T-helper 2 cell treated with Interferon-gamma antibody and Interleukin-4, amounts not matched to agents 100 ng/mL and 5 ng/mL, for 36 hours (primary cell): ENCODE measurements at regions not wholly inside any gene's neighbourhood (a gene's known extent, or its start where the extent isn't known, plus 50 kb on each side); places are given as distances from the start of the nearest gene placed in this dataset.

Experiments
- intact Hi-C: fragments of 100-400 bp; cut with micrococcal nuclease; formaldehyde crosslinking; loops from one replicate; pipeline ENCODE4 v1.15.1; 2023

DNA sequence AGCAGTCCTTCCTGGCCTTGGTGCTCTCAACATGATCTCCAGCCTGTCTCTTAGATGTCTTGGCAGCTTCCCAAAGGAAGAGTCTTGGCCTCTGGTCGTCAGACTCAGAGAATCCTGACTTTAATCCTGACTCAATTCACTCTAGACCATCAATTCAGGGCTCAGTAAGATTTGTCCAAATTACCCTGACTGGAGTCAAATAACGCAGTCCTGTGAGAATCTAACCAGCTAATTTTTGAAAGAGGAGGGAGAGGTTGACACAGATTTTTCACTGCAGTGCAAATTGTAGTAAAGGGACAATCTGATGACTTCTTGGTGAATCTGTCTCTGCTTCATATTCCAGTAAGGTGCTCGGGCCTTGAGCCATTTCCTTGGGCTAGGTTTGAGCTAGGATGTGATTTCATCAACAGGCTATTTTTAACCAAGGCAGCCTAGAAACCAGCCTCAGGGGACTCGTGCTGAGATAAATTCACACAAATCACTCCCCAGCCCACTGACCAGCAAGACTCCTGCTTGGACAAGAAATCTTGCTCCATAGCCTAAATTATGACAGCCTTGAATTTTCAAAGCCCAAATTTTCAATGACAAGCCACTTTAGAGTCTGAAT, 257.4 kb downstream of the ENC1 start:
- intact Hi-C loops: no loop called here

DNA sequence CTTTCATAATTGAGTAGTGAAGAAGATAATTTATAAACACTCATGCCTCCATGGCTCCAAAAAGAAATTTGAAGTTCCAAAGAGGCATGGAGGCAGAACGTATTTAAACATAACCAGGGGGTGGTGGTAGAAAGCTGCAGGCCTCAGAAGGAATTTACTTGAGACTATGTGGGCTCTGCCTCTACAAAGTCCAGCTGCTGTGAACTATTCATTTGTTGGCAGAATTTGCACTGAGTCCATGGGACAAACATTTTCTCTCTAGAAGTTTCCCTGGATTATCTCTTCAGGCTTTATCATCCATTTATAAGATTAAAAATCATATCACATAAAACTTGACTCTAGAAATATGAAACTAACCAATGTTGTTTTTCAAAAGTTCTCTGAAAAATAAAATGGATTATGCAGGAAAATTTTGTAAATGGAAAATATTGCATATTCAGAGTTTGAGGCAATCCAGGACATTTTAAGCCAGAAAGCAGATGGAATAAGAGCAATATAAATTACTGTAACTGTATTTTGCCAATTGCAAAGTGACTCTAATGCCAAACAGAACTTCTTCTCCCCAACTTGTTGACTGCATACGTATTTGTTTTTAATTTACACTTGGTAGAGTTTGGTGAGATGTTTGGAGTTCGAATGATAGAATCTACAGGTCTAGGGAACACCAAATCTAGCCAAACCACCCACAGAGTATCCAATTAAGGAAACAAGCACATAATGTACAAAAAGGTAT, 258.2 kb downstream of the ENC1 start:
- intact Hi-C loops: no loop called here

DNA sequence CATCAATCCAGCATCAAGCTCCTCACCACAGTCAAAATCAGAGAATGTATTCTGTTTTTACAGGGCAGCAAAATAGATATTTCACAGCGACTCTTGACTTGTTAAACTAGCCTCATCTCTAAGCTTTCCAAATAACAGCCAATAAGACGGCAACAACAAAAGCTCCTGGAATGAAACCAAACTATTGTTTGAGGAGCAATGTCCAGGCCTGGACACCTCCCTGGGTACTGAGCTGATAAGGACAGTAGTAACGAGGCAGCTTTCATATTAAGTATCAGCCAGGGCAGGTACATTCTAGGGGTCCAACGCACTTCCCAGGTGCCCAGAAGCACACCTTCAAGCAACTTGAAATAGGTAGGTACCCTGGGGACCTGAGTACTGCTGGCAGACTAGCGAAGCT, 260.3 kb downstream of the ENC1 start:
- intact Hi-C loops: no loop called here

DNA sequence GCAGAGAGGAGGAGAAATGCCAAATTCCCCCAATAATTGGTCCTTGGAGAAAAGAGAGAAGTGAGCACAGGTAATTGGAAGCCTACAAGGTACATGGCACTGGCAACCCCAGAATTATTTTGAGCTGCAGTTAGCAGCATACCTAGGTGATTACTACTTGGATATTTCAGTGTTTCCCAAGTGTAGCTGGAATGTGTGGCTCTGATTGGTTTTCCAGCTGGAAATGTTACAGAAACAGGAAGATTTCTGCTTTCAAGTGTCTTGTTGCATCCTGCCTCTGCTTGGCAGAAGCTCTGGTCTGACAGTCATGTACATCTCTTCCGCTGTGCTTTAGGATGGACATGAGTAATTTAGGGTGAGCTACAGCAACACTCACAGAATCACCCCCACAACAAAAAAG, 262.1 kb downstream of the ENC1 start:
- intact Hi-C loops: no loop called here

DNA sequence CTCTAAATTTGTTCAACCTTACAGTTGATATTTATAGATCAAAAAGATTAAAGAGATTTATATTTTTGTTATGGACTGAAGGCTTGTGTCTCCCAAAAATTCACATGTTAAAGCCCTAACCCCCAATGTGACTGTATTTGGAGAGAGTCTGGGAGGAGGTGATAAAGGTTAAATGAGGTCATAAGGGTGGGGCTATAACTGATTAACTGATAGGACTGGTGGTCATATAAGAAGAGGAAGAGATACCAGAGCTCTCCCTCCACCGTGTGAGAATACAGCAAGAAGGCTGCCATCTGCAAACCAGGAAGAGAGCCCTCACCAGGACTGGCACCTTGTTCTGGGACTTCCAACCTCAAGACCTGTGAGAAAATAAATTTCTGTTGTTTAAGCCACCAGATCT, 264.3 kb downstream of the ENC1 start:
- intact Hi-C loops: no loop called here

DNA sequence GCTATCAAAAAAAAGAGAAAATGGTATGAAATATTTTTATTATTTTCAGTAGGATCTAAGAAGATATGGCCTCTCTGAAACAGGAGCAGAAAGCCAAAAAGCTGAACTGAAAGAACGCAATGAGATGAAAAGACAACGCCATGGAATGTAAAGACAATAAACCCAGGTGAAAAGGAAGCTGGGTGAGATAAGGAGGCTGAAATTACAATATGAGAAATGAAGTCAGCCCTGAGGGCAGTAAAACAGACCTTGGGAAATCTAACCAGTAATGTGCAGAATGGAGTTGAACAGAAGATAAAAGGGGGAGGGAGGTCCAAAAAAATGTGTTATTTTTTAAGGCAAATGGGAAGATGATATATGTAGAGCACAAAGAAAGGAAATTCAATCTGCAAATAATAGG, 265.3 kb downstream of the ENC1 start:
- intact Hi-C loops: no loop called here

DNA sequence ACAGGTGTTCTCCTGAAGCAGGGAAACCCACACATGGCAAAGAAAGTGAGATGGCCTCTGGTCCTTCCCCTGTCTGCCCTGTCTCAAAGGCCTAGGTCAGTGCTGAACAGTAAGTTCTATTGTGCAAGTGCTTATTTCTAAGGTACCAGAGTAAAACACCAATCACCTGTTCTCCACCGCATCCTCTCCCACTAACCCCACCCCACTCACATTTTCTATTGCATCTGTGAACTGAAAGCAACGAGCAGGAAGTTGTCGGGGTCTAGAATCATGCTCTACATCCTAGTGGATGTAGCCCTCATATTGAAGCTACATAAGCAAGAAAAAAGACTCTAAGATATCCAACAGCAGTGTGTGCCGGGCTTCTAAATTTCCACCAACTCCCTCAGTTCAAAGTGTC, 265.9 kb downstream of the ENC1 start:
- intact Hi-C loops: no loop called here

DNA sequence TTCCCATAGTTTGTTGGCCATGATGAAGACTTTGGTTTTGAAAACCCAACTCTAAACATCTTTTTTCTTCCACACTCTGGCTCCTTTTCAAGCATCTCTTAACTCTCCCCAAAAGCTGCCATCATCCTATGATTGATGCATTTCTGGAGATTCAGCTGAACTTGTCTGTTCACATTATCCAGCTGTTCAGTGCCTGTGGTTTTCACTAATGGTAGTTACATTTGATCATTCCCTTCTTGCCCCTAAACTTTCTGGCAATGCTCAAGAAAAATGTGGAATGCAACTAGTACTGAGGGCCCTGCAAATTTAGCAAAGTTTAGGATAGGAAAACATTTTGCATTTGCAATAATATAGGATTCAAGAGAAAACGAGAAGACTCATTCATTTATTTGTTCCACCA, 267.5 kb downstream of the ENC1 start:
- intact Hi-C loops: no loop called here

DNA sequence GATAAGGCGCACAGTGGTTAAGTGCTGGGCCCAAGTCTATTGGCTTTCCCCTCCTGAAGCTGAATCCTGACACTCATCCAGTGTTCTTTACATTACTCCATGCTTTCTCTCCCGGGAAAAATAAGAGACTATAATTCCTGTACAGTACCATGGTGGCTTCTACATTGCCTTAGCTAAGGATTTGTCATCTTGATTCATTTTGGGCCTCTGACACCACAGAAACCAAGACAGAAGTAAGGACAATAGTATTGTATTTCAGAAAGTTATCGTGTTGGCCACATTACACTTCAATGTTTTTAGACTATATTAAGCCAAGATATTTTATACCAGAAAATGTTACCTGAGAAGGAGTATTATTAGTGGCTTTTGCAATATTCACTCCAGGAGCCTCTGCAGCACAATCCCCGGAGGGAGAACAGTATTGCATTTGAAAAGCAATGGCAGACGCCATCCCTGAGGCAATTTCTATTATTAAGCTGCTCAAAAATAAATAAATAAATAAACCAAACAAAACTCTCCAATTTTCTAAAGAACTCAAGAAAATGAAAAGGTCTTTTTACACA, 267.9 kb downstream of the ENC1 start:
- intact Hi-C loops: no loop called here

DNA sequence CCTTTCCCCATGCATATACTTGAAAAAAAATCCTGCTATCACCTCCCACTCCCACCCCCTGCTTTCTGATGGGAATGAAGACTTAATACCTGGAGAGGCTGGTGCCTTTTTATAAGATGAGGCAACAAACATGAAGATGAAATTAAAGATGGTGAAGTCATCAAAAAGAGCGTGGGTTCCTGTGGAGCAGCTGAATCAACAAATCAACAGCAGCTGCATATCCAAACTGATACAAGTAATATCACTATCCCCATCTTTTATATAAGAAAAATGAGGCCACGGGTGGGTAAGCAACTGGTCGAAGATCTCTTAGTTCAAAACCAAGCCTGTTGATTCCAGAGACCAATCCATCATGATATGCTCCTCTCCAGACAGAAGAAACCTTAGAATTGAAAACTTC, 268.5 kb downstream of the ENC1 start:
- intact Hi-C loops: no loop called here

DNA sequence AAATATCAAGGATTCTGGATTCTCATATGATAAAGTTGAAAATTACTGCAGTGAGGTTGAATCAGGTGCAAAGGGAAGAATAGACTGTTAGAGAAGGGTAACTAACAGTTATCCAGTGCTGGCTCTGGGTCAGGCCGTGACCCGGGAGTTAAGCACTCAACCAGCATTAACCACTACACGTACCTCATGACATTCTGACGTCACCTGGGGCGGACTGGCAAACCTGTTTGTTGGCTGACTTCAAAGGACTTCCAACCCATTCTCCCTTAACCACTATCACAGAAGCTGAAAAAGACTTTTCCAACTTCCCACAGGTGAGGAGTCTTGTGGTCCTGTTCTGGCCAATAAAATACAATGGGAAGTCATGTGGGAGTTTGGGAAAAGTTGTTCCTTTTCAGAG, 268.9 kb downstream of the ENC1 start:
- intact Hi-C loops: no loop called here

DNA sequence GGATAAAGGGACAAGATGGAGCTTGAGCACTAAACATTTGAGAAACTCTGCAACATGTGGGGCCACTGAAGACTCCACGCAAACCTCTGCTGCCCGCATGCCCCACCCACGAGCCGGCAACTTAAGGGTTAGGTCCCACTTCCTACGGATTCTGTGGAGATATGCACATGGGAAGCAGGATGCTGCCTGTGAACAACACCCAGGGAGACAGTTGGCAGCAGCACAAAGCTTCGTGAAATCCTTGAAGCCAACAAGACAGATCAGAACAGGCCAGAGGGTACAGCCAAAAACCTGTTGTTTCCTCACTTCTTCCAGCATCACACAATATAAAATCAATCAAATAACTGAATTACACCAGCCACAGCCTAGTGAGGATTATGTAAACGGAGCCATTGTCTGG, 270.4 kb downstream of the ENC1 start:
- intact Hi-C loops: no loop called here

DNA sequence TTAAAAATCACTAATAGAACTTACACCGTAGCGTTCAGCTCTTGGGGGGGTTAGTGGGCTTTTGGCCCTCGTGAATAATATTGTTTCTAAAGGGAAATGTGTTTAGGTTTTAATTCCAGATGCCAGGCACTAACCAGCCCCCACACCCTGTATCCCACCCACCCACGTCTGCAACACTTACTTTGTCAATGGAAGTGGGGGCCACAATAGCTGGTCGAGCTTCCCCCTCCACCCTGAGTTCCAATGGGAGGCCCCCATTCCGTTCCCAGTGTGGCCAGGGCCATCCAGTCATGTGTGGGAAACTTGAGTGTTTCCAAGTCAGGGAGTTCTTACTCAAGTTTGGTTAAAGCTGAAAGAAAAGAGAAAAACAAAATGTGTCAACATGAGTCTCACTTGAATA, 271.4 kb downstream of the ENC1 start:
- intact Hi-C loops: no loop called here

DNA sequence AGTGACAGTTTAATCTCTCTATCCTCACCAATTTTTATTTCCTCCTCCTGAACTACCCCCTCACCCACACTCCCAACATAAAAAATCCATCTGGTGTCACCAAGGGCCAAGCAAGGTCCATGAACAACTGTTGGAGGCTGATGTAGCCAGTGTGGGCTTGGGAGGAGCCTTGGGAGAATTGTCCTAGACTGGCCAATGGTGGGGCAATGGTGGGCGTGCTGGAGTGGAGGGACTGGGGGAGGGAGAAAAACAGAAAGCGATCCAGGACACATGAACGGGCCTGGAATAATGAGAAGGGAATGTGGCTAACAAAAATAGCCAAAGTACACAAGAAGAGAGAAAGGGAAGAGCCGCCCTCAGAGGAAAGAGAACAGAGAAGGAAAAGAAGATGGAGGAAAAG, 272.6 kb downstream of the ENC1 start:
- intact Hi-C loops: no loop called here

DNA sequence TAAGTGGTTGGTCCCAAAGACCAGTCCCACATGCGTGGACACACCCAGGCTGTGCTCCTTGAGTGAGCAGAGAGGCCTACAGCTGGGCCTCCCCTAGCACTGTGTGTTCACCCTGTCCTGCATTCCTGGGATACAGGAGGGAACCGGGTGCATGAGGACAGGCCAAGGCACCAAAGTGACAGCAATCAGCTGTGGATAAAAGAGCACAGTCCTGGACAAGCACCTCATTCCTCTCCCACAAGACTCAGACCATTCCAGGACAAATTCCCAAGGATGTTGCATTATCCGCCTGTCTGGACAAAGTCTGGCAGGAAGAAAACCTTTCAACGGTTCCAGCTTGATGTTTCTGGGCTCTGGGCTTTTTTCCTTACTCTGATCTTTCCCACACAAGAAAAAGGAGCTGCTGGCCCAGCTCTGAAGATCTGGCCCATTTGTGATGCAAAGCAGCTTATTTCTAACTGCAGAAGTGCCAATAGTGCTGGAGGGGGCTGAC, 273.2 kb downstream of the ENC1 start:
- intact Hi-C loops: no loop called here

DNA sequence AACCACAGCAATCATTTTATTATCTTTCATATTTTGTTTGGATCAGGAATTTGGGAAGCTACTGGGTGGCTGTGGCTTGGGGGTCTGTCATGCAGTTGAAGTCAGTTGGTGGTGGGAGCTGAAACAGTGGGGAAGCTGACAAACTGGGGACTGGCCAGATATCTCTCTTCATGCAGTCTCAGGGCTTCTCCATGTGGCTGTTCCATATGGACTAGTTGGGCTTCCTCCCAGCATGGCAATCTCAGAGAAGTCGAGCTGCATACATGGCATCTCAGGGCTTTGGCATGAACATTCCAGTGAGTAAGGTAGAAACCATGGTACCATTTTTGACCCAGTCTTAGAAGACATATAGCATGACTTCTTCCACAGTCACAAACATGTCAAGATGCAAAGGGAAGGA, 274.8 kb downstream of the ENC1 start:
- intact Hi-C loops: no loop called here

DNA sequence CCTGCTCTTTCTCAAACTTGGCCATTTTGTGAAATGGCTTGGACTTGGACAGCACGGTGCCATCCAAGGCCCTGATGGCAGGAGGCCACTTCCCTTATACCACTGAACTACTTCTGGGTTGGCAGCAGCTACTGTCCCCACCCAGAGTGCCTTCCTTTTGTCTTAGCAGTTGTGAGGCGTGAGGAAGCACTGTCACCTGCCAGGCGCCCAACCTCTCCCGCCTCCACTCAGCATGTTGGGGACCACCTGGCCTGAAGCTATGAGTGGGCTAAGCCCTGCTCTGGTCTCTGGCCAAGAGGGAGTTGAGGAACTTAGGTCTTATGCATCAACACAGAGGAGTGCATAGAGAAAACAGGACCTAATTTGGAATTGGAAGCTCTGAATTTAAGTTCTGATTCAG, 276.0 kb downstream of the ENC1 start:
- intact Hi-C loops: no loop called here

DNA sequence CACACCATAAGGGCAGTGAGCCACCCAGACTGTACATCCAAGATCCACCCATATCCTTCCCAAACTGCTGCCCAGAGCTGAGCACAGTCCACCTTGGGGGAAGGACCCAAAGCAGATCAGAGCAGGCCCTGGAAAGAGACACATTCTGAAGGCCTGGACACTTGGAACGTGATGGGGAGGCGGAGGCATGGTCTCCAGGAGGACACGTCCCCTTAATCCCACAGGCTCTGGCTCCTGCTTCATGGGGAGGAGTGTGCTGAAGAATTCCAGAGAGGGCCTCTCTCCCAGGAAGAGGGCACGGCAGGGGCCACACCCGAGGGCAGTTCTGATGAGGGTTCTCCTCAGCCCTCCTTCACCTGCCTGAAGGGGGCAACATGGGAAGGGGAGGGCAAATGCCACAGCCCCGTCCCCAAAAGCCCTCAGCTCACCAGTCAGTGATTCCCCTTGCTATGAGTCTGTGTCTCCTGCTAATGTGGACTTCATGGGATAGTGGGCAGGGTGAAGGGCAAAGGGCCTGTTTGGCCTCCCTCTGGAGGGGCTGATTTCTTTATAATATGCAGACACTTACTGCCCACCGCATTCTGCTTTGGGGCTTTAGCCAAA, 276.8 kb downstream of the ENC1 start:
- intact Hi-C loops: no loop called here

DNA sequence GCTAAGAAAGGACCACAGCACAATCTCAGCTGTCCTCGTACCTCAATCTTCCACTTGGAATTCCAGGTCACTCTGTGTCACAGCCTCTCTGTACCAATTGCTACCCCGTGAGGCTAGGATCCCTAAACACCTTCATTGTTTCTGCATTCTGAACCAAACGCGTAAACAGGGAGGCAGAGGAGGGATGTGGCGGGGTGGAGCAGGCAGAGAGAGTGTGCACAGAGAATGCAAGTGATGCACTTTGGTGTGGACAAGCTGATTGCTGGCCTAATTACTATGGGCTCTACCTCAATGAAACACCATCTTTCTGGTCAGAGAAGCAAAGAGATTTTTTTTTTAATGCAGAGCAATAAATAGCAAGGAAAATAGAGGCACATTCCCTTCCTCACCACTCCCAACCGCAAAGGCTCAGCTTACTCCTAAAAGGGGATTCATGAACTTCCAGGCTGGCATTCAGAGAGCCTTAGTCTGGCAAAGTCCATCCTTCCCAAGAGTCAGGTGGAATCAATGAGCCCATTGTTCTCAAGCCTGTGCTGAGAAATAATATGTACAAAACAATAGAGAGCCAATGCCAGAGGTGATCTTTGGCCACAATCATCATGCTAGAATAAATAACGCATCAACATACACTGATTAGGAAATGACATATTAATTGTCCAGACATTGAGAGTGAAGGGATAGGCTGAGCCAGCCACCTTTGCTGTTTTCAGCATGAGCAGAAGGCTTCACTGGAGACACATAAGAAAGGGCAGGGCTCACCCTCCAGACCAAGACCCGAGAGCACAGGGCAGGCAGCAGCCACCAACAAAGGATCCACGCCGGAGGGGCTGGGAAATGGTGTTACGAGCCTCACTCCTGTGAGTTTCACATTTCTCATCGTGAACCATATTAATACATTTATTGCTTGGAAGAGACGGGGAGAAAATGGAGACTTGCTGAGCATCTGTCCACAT, 278.8 kb downstream of the ENC1 start:
- intact Hi-C loops: no loop called here

DNA sequence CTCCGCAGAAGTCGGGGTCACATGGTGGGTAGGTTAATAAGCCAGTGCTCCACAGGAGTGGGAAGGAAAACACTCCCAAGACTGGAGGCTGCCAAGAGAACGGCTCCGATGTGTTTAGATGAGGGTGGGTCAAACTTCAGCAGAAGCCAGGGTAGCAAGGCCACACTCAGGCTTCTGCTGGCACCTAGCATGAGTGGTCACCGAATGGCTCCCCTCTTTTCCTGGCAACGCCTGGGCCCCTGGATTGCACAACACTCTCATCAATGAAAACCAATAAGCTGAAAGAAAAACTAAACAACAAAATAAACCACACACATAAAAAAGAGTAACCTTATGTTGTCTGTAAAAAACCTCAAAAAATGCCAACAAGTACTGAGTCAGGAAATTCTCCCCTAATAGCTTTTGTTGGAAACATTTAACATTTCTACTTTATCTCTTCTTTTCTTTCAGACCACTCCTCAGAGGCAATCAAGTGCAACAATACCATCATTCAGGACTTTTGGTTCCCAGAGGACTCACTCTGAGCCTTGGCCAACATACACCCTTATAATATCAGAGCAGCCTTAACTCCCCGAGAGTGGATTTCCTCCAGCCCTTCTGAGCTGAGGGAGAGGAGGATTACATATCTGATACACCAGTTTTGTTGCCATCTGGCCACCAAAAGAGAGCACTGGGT, 279.9 kb downstream of the ENC1 start:
- intact Hi-C loops: no loop called here

DNA sequence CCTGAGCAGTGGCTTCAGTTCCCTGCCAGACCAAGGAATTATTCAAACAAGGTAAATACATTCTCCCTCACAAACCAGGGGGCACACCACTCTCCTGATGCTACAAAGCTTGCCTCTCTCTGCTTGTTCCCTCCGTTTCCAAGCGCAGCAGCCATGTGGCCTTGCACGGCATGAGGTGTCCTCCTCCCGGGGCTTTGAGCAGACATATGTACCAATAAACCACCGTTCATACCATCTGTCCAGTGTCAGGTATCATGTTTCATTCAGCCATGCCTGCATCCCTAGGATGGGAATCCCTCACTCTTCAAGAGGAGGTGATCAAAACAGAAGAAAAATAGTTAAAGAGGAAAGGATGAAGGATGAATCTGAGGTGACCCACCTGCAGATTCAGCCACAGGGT, 282.7 kb downstream of the ENC1 start:
- intact Hi-C loops: no loop called here
